ENCODE measurements at regions not wholly inside any gene's neighbourhood (a gene's known extent, or its start where the extent isn't known, plus 50 kb on each side); places are given as distances from the start of the nearest gene placed in this dataset.
"Not testable (repeated sequence)": the region's sequence is repeated elsewhere in the genome, so short reads cannot be mapped to it uniquely, and the experiment has no call there.

- not testable (repeated sequence) for DNase-seq (ENCODE audit: low read depth in 2 of 2, low spot score in 1 of 2)
These were observed 1364.5 kb upstream of the WWC1 start for GRCh38 chr5:166926806-166927475.

- no peak for DNase-seq (ENCODE audit: low read depth in 2 of 2, low spot score in 1 of 2)
These were observed 1355.1 kb upstream of the WWC1 start for GRCh38 chr5:166936351-166936750.

- DNase-seq (ENCODE audit: low read depth in 2 of 2, low spot score in 1 of 2) = no peak
These were observed 1353.4 kb upstream of the WWC1 start for GRCh38 chr5:166938071-166938470.

- no peak for DNase-seq (ENCODE audit: low read depth in 2 of 2, low spot score in 1 of 2)
These were observed 1348.5 kb upstream of the WWC1 start for GRCh38 chr5:166942948-166943347.

GRCh38 chr5:166947045-166947444, 1344.4 kb upstream of the WWC1 start:
- DNase-seq (ENCODE audit: low read depth in 2 of 2, low spot score in 1 of 2) = no peak

- DNase-seq (ENCODE audit: low read depth in 2 of 2, low spot score in 1 of 2) = no peak
These were observed 1342.8 kb upstream of the WWC1 start for GRCh38 chr5:166948679-166949078.

- no peak for DNase-seq (ENCODE audit: low read depth in 2 of 2, low spot score in 1 of 2)
These were observed 1339.4 kb upstream of the WWC1 start for GRCh38 chr5:166952048-166952447.

GRCh38 chr5:166957782-166958181, 1333.7 kb upstream of the WWC1 start:
- no peak for DNase-seq (ENCODE audit: low read depth in 2 of 2, low spot score in 1 of 2)

GRCh38 chr5:166959766-166960165, 1331.7 kb upstream of the WWC1 start:
- no peak for DNase-seq (ENCODE audit: low read depth in 2 of 2, low spot score in 1 of 2)

GRCh38 chr5:166961028-166961427, 1330.4 kb upstream of the WWC1 start:
- DNase-seq (ENCODE audit: low read depth in 2 of 2, low spot score in 1 of 2) = no peak

GRCh38 chr5:166961913-166962312, 1329.5 kb upstream of the WWC1 start:
- DNase-seq (ENCODE audit: low read depth in 2 of 2, low spot score in 1 of 2) = no peak

- no peak for DNase-seq (ENCODE audit: low read depth in 2 of 2, low spot score in 1 of 2)
These were observed 1329.0 kb upstream of the WWC1 start for GRCh38 chr5:166962461-166962860.

- DNase-seq (ENCODE audit: low read depth in 2 of 2, low spot score in 1 of 2) = no peak
These were observed 1327.8 kb upstream of the WWC1 start for GRCh38 chr5:166963596-166963995.

GRCh38 chr5:166977911-166978422, 1313.5 kb upstream of the WWC1 start:
- no peak for DNase-seq (ENCODE audit: low read depth in 2 of 2, low spot score in 1 of 2)

- DNase-seq (ENCODE audit: low read depth in 2 of 2, low spot score in 1 of 2) = no peak
These were observed 1312.0 kb upstream of the WWC1 start for GRCh38 chr5:166979307-166979895.

GRCh38 chr5:166980666-166981065, 1310.8 kb upstream of the WWC1 start:
- no peak for DNase-seq (ENCODE audit: low read depth in 2 of 2, low spot score in 1 of 2)

- DNase-seq (ENCODE audit: low read depth in 2 of 2, low spot score in 1 of 2) = no peak
These were observed 1309.2 kb upstream of the WWC1 start for GRCh38 chr5:166982226-166982625.

- DNase-seq (ENCODE audit: low read depth in 2 of 2, low spot score in 1 of 2) = no peak
These were observed 1299.8 kb upstream of the WWC1 start for GRCh38 chr5:166991601-166992000.

- no peak for DNase-seq (ENCODE audit: low read depth in 2 of 2, low spot score in 1 of 2)
These were observed 1299.3 kb upstream of the WWC1 start for GRCh38 chr5:166992108-166992507.

- DNase-seq (ENCODE audit: low read depth in 2 of 2, low spot score in 1 of 2) = no peak
These were observed 1298.3 kb upstream of the WWC1 start for GRCh38 chr5:166992874-166993722.

- no peak for DNase-seq (ENCODE audit: low read depth in 2 of 2, low spot score in 1 of 2)
These were observed 1297.2 kb upstream of the WWC1 start for GRCh38 chr5:166994226-166994625.

GRCh38 chr5:167001246-167001645, 1290.2 kb upstream of the WWC1 start:
- DNase-seq (ENCODE audit: low read depth in 2 of 2, low spot score in 1 of 2) = no peak

All from stimulated activated CD8-positive, alpha-beta memory T cell treated with anti-CD3 and anti-CD28 coated beads, Interleukin-4, amount 100 ng/mL, for 1 hour (primary cell).